K562 (cell line): ENCODE measurements at regions not wholly inside any gene's neighbourhood (a gene's known extent, or its start where the extent isn't known, plus 50 kb on each side); places are given as distances from the start of the nearest gene placed in this dataset.

Experiments
- ARID2 ChIP-seq: fragments of 450-650 bp; IDR thresholded peaks from 2 replicates; pipeline ENCODE4 v1.6.1; 2017; ENCODE audit warnings: antibody characterized with exemption, mild to moderate bottlenecking
- BDP1 ChIP-seq: IDR thresholded peaks from 3 replicates; pipeline ENCODE4 v1.6.1; 2011; ENCODE audit not compliant: insufficient read length, insufficient read depth
- ESRRA ChIP-seq: fragments of 450-650 bp; IDR thresholded peaks from 2 replicates; pipeline ENCODE4 v1.6.1; 2014; ENCODE audit warnings: low read depth, mild to moderate bottlenecking, moderate library complexity, borderline replicate concordance
- FOXJ3 ChIP-seq: sonication (generic); formaldehyde crosslinking; IDR thresholded peaks from 2 replicates; pipeline ENCODE4 v1.4.0; 2020; ENCODE audit warnings: mild to moderate bottlenecking, missing genetic modification reagents
- FOXM1 ChIP-seq, 2 experiments: fragments of 450-650 bp in 1 of 2; sonication (generic) in 1 of 2; formaldehyde crosslinking in 1 of 2; IDR thresholded peaks; 2 replicates each; pipeline versions ENCODE4 v1.6.1 to v1.9.0; 2017 to 2022; ENCODE audit warnings: low read depth in 2 of 2, mild to moderate bottlenecking in 2 of 2, missing genetic modification reagents in 1 of 2, moderate library complexity in 1 of 2
- KHSRP ChIP-seq: fragments of 450-650 bp; IDR thresholded peaks from 2 replicates; pipeline ENCODE4 v1.6.1; 2017
- POLR2AphosphoS5 ChIP-seq: IDR thresholded peaks from 2 replicates; pipeline ENCODE4 v1.6.1; 2011; ENCODE audit warnings: mild to moderate bottlenecking, low read depth, low read length, moderate library complexity; ENCODE audit not compliant: control insufficient read depth, insufficient read depth
- PTRF ChIP-seq: fragments of 450-650 bp; IDR thresholded peaks from 2 replicates; pipeline ENCODE4 v1.6.1; 2016; ENCODE audit warnings: mild to moderate bottlenecking, missing genetic modification characterization, missing compliant biosample characterization
- SMARCB1 ChIP-seq: IDR thresholded peaks from 2 replicates; pipeline ENCODE4 v1.6.1; 2011; ENCODE audit warnings: improper control_type of control experiment, low read depth; ENCODE audit not compliant: insufficient read length
- STAG1 ChIP-seq: sonication (generic); formaldehyde crosslinking; IDR thresholded peaks from 2 replicates; pipeline ENCODE4 v1.5.0; 2020; ENCODE audit warnings: missing genetic modification reagents, borderline replicate concordance
- SUPT5H ChIP-seq: fragments of 450-650 bp; IDR thresholded peaks from 2 replicates; pipeline ENCODE4 v1.6.1; 2016
- TCF7 ChIP-seq: sonication (generic); IDR thresholded peaks from 2 replicates; pipeline ENCODE4 v1.6.1; 2016; ENCODE audit warnings: antibody characterized with exemption, borderline replicate concordance
- ZNF165 ChIP-seq: fragments of 250-450 bp; sonication (Bioruptor Pico); IDR thresholded peaks from 2 replicates; pipeline ENCODE4 v1.4.0; 2020; ENCODE audit warnings: borderline replicate concordance
- ZNF23 ChIP-seq: fragments of 250-450 bp; sonication (Bioruptor Pico); IDR thresholded peaks from 2 replicates; pipeline ENCODE4 v1.4.0; 2020; ENCODE audit warnings: mild to moderate bottlenecking
- ZNF324 ChIP-seq: fragments of 250-450 bp; sonication (Bioruptor Pico); IDR thresholded peaks from 2 replicates; pipeline ENCODE4 v1.4.0; 2020; ENCODE audit warnings: mild to moderate bottlenecking
- ZNF764 ChIP-seq: fragments of 250-450 bp; sonication (Bioruptor Pico); IDR thresholded peaks from 2 replicates; pipeline ENCODE4 v1.4.0; 2020; ENCODE audit warnings: low read depth, mild to moderate bottlenecking, moderate library complexity
- TF ChIP-seq, protein P1 (sequence below): IDR thresholded peaks from 2 replicates; pipeline ENCODE4 v1.6.1; 2012; ENCODE audit warnings: low read depth, low read length, improper control_type of control experiment, borderline replicate concordance
- TF ChIP-seq, protein P2 (sequence below): sonication (generic); formaldehyde crosslinking; IDR thresholded peaks from 2 replicates; pipeline ENCODE4 v1.8.0; 2023; ENCODE audit warnings: mild to moderate bottlenecking, missing genetic modification reagents
- TF ChIP-seq, protein P3 (sequence below): sonication (generic); formaldehyde crosslinking; IDR thresholded peaks from 2 replicates; pipeline ENCODE4 v1.4.0; 2020; ENCODE audit warnings: mild to moderate bottlenecking, missing genetic modification reagents
- TF ChIP-seq, protein P4 (sequence below): fragments of 250-450 bp; sonication (Bioruptor Pico); IDR thresholded peaks from 2 replicates; pipeline ENCODE4 v1.4.0; 2020; ENCODE audit warnings: mild to moderate bottlenecking, moderate library complexity

DNA sequence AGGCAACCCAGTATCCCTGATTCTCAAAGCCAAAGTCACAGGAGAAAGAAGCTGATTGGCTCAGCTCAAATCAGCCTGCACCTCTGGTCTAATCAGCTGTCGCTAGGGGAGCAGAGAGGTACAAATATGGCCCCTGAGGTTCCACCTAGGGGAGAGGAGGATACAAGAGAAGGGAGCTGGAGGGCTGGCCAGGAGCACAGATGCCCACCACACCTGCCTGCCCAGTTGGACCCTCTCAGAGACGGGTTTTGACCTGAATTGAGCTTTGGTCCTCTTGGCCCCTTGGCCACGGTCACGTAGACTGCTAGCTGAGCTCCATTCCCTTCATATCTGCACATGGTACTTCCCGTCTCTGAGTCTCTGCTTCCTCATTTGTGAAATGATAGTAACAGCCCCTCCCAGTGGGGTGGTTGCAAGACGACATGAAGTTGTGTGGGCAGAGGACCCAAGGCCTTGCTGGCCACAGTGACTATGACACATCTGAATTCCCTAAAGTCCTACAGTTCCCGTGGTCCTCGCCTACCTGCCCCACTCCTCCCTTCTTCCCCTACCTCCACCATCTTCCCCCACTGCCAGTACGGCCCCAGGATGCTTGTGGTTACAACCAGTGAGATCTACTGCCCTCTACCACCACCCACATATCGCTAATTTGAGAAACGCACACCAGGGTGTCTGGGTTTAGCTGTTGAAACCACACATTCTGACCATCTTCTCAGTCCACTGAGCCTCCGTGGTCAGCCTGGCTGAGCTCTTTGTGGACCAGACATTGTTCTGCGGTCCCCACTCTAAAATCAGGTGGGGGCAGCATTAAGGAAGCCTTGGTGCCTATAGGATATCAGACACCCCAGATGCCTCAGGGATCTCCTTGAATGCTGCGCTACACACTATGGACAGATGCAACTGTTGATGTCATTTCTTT is 60.3 kb upstream of the NEK6 start (continued):
- no peak for TF ChIP-seq ZNF764 (CRISPR knock-in tag)
- TF ChIP-seq TCF7 = no peak
- TF ChIP-seq, protein P1, sequence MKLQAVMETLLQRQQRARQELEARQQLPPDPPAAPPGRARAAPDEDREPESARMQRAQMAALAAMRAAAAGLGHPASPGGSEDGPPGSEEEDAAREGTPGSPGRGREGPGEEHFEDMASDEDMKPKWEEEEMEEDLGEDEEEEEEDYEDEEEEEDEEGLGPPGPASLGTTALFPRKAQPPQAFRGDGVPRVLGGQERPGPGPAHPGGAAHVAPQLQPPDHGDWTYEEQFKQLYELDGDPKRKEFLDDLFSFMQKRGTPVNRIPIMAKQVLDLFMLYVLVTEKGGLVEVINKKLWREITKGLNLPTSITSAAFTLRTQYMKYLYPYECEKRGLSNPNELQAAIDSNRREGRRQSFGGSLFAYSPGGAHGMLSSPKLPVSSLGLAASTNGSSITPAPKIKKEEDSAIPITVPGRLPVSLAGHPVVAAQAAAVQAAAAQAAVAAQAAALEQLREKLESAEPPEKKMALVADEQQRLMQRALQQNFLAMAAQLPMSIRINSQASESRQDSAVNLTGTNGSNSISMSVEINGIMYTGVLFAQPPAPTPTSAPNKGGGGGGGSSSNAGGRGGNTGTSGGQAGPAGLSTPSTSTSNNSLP = no peak
- TF ChIP-seq SUPT5H = no peak
- TF ChIP-seq, protein P2, sequence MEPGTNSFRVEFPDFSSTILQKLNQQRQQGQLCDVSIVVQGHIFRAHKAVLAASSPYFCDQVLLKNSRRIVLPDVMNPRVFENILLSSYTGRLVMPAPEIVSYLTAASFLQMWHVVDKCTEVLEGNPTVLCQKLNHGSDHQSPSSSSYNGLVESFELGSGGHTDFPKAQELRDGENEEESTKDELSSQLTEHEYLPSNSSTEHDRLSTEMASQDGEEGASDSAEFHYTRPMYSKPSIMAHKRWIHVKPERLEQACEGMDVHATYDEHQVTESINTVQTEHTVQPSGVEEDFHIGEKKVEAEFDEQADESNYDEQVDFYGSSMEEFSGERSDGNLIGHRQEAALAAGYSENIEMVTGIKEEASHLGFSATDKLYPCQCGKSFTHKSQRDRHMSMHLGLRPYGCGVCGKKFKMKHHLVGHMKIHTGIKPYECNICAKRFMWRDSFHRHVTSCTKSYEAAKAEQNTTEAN (CRISPR knock-in tag) = no peak
- TF ChIP-seq, protein P3, sequence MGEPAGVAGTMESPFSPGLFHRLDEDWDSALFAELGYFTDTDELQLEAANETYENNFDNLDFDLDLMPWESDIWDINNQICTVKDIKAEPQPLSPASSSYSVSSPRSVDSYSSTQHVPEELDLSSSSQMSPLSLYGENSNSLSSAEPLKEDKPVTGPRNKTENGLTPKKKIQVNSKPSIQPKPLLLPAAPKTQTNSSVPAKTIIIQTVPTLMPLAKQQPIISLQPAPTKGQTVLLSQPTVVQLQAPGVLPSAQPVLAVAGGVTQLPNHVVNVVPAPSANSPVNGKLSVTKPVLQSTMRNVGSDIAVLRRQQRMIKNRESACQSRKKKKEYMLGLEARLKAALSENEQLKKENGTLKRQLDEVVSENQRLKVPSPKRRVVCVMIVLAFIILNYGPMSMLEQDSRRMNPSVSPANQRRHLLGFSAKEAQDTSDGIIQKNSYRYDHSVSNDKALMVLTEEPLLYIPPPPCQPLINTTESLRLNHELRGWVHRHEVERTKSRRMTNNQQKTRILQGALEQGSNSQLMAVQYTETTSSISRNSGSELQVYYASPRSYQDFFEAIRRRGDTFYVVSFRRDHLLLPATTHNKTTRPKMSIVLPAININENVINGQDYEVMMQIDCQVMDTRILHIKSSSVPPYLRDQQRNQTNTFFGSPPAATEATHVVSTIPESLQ (CRISPR knock-in tag) = no peak
- no peak for TF ChIP-seq ARID2
- TF ChIP-seq POLR2AphosphoS5 = no peak
- TF ChIP-seq ESRRA = 0 out of 2 replicates have a peak, but pooled peaks have one; percentile 10
- no peak for TF ChIP-seq ZNF23 (CRISPR knock-in tag)
- no peak for TF ChIP-seq PTRF
- TF ChIP-seq, protein P4, sequence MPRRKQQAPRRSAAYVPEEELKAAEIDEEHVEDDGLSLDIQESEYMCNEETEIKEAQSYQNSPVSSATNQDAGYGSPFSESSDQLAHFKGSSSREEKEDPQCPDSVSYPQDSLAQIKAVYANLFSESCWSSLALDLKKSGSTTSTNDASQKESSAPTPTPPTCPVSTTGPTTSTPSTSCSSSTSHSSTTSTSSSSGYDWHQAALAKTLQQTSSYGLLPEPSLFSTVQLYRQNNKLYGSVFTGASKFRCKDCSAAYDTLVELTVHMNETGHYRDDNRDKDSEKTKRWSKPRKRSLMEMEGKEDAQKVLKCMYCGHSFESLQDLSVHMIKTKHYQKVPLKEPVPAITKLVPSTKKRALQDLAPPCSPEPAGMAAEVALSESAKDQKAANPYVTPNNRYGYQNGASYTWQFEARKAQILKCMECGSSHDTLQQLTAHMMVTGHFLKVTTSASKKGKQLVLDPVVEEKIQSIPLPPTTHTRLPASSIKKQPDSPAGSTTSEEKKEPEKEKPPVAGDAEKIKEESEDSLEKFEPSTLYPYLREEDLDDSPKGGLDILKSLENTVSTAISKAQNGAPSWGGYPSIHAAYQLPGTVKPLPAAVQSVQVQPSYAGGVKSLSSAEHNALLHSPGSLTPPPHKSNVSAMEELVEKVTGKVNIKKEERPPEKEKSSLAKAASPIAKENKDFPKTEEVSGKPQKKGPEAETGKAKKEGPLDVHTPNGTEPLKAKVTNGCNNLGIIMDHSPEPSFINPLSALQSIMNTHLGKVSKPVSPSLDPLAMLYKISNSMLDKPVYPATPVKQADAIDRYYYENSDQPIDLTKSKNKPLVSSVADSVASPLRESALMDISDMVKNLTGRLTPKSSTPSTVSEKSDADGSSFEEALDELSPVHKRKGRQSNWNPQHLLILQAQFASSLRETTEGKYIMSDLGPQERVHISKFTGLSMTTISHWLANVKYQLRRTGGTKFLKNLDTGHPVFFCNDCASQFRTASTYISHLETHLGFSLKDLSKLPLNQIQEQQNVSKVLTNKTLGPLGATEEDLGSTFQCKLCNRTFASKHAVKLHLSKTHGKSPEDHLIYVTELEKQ (CRISPR knock-in tag) = no peak
- TF ChIP-seq STAG1 (CRISPR knock-in tag) = no peak
- TF ChIP-seq ZNF324 (CRISPR knock-in tag) = no peak
- TF ChIP-seq KHSRP = no peak
- TF ChIP-seq BDP1 = no peak
- TF ChIP-seq SMARCB1 = no peak
- no peak for TF ChIP-seq ZNF165 (CRISPR knock-in tag)
- no peak for TF ChIP-seq FOXM1 (IDR thresholded peaks at IDR 0.05; ENCODE audit: low read depth)
- no peak for TF ChIP-seq FOXM1 (CRISPR knock-in tag; IDR thresholded peaks at IDR 0.05; ENCODE audit: low read depth)
- no peak for TF ChIP-seq FOXJ3
